ENCODE measurements at regions not wholly inside any gene's neighbourhood (a gene's known extent, or its start where the extent isn't known, plus 50 kb on each side); places are given as distances from the start of the nearest gene placed in this dataset.

GRCh38 chr2:216565956-216566355, 67.3 kb upstream of the IGFBP2 start:
- Histone ChIP-seq H3K79me2 (ENCODE audit: low read length) (no peaks in the 10 kb centered on the region), H3F3A (ENCODE audit: low read length, unreplicated experiment) (peaks cover 2% of the 10 kb centered on the region), H3K9ac (ENCODE audit: low read length) (no peak overlapping the region), H2AFZ (ENCODE audit: low read length) (no peak overlapping the region), H3K4me2 (ENCODE audit: low read length) (no peak overlapping the region), H3K9me2 (replicated peaks; ENCODE audit: low read length) (no peaks in the 10 kb centered on the region), H3K9me3 (ENCODE audit: low read length) (no peaks in the 10 kb centered on the region), H4K20me1 (ENCODE audit: low read length) (no peaks in the 10 kb centered on the region), H3K27ac (ENCODE audit: low read length) (no peak overlapping the region), H3K36me3 (ENCODE audit: low read depth, low read length) (no peaks in the 10 kb centered on the region), H3K4me1 (ENCODE audit: insufficient read depth, low read length) (peaks cover 2% of the 10 kb centered on the region; the same call in 1 of the 2 replicates), H3K27me3 (ENCODE audit: low read length) (no peaks in the 10 kb centered on the region), H3K4me3 (ENCODE audit: low read length) (no peak overlapping the region)
- intact Hi-C loops (cut with micrococcal nuclease): no loop called here
- ChIA-PET CTCF (no interaction called here), POLR2A (ENCODE audit: unreplicated experiment) (no interaction called here)
- no peak for TF ChIP-seq EZH2phosphoT487 (IDR thresholded peaks at IDR 0.05; ENCODE audit: borderline replicate concordance, low read length)
- TF ChIP-seq EZH2 (IDR thresholded peaks at IDR 0.05; ENCODE audit: low read length, unreplicated experiment): no peak
- TF ChIP-seq CTCF (conservative IDR thresholded peaks at IDR 0.05; ENCODE audit: low read depth, low read length): no peak
- ATAC-seq (no peak), DNase-seq (no peak)
- BruUV-seq (replicated peaks): no TSS peak

GRCh38 chr2:216568576-216568975, 64.6 kb upstream of the IGFBP2 start:
- no peak overlapping the region for H3K27ac ChIP-seq (ENCODE audit: low read length)
- TF ChIP-seq CTCF (conservative IDR thresholded peaks at IDR 0.05; ENCODE audit: low read depth, low read length): no peak
- no peak for TF ChIP-seq EZH2 (IDR thresholded peaks at IDR 0.05; ENCODE audit: low read length, unreplicated experiment)
- no peak for TF ChIP-seq EZH2phosphoT487 (IDR thresholded peaks at IDR 0.05; ENCODE audit: borderline replicate concordance, low read length)
- no peak overlapping the region for H2AFZ ChIP-seq (ENCODE audit: low read length)
- intact Hi-C loops (cut with micrococcal nuclease): no loop called here
- H3F3A ChIP-seq (ENCODE audit: low read length, unreplicated experiment): peaks cover 7% of the 10 kb centered on the region
- no TSS peak for BruUV-seq (replicated peaks)
- ATAC-seq (no peak), DNase-seq (no peak)
- peaks cover 18% of the 10 kb centered on the region for H3K4me1 ChIP-seq (ENCODE audit: insufficient read depth, low read length)
- no peak overlapping the region for H3K4me2 ChIP-seq (ENCODE audit: low read length)
- CTCF ChIA-PET: no interaction called here
- POLR2A ChIA-PET (ENCODE audit: unreplicated experiment): interaction anchor here (0.6 kb wide), 1 partner anchor 480 kb away, joined by 5 read pairs; no protein-coding TSS in a partner anchor
- no peak overlapping the region for H3K9ac ChIP-seq (ENCODE audit: low read length)
- H3K36me3 ChIP-seq (ENCODE audit: low read depth, low read length): no peaks in the 10 kb centered on the region
- no peaks in the 10 kb centered on the region for H4K20me1 ChIP-seq (ENCODE audit: low read length)
- H3K9me3 ChIP-seq (ENCODE audit: low read length): no peaks in the 10 kb centered on the region
- H3K79me2 ChIP-seq (ENCODE audit: low read length): no peaks in the 10 kb centered on the region
- H3K27me3 ChIP-seq (ENCODE audit: low read length): no peaks in the 10 kb centered on the region
- no peak overlapping the region for H3K4me3 ChIP-seq (ENCODE audit: low read length)
- H3K9me2 ChIP-seq (replicated peaks; ENCODE audit: low read length): no peaks in the 10 kb centered on the region

- intact Hi-C loops (cut with micrococcal nuclease): no loop called here
- DNase-seq: no peak
- Histone ChIP-seq H3K36me3 (ENCODE audit: low read depth, low read length) (no peaks in the 10 kb centered on the region), H3K9me3 (ENCODE audit: low read length) (no peaks in the 10 kb centered on the region), H2AFZ (ENCODE audit: low read length) (no peak overlapping the region), H3K27ac (ENCODE audit: low read length) (no peak overlapping the region), H3K27me3 (ENCODE audit: low read length) (no peaks in the 10 kb centered on the region), H3K4me1 (ENCODE audit: insufficient read depth, low read length) (peaks cover 18% of the 10 kb centered on the region), H3F3A (ENCODE audit: low read length, unreplicated experiment) (peaks cover 7% of the 10 kb centered on the region), H3K9me2 (replicated peaks; ENCODE audit: low read length) (no peaks in the 10 kb centered on the region), H3K4me2 (ENCODE audit: low read length) (no peak overlapping the region), H3K9ac (ENCODE audit: low read length) (no peak overlapping the region), H3K4me3 (ENCODE audit: low read length) (no peak overlapping the region), H4K20me1 (ENCODE audit: low read length) (no peaks in the 10 kb centered on the region), H3K79me2 (ENCODE audit: low read length) (no peaks in the 10 kb centered on the region)
- ATAC-seq: no peak
- no peak for TF ChIP-seq CTCF (conservative IDR thresholded peaks at IDR 0.05; ENCODE audit: low read depth, low read length)
- TF ChIP-seq EZH2phosphoT487 (IDR thresholded peaks at IDR 0.05; ENCODE audit: borderline replicate concordance, low read length): no peak
- TF ChIP-seq EZH2 (IDR thresholded peaks at IDR 0.05; ENCODE audit: low read length, unreplicated experiment): no peak
- ChIA-PET CTCF (no interaction called here), POLR2A (ENCODE audit: unreplicated experiment) (no interaction called here)
- BruUV-seq (replicated peaks): no TSS peak
These were observed 63.5 kb upstream of the IGFBP2 start for GRCh38 chr2:216569765-216570164.
